ENCODE measurements at regions not wholly inside any gene's neighbourhood (a gene's known extent, or its start where the extent isn't known, plus 50 kb on each side); places are given as distances from the start of the nearest gene placed in this dataset.

DNA sequence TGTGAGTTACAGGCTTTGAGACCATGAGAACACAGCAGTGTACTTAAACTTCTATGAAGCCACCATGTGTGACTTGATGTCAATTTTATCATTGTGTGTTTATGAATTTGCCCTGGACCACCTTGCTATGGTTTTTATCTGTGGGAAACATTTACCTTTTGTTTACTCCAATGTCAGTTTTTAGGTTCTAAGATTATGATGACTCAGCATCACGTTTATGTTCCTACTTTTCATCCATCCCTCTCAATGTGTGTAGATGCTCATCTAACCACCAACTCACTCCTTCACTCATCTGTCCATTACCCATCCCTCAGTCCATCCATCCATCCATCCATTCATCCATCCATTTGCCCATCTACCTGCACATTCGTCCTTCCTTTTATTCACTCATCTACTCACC is 338.8 kb downstream of the MIAT start:
- Histone ChIP-seq H3K27ac (replicated peaks; ENCODE audit: low read length) (no peak overlapping the region), H2BK12ac (ENCODE audit: low read length) (no peak overlapping the region), H2BK15ac (ENCODE audit: low read length) (no peak overlapping the region), H2BK120ac (ENCODE audit: low read depth, low read length) (no peak overlapping the region), H3K9me3 (replicated peaks in 1 of 2; ENCODE audit: control insufficient read depth in 2 of 2, insufficient read depth in 1 of 2, low read depth in 1 of 2, low read length in 2 of 2) (no peaks in the 10 kb centered on the region), H3K9ac (ENCODE audit: low read depth, low read length, poor library complexity) (no peak overlapping the region), H3K4ac (ENCODE audit: low read length) (no peak overlapping the region), H3K4me2 (ENCODE audit: insufficient read depth, low read length, poor library complexity, severe bottlenecking) (no peak overlapping the region), H3K23ac (ENCODE audit: low read depth, low read length, poor library complexity) (no peak overlapping the region), H3K79me1 (ENCODE audit: low read depth, low read length) (no peaks in the 10 kb centered on the region), H3K4me3 (ENCODE audit: low read length in 2 of 2) (no peak overlapping the region), H3K36me3 (replicated peaks in 1 of 2; ENCODE audit: control insufficient read depth in 2 of 2, insufficient read depth in 2 of 2, low read length in 2 of 2) (no peaks in the 10 kb centered on the region), H3K4me1 (ENCODE audit: control insufficient read depth in 2 of 2, insufficient read depth in 1 of 2, low read depth in 1 of 2, low read length in 2 of 2) (peaks cover 0 to 1% of the 10 kb centered on the region in 2 donors), H2AK5ac (ENCODE audit: low read depth, low read length) (no peak overlapping the region), H3K14ac (ENCODE audit: low read length) (no peak overlapping the region), H3K27me3 (ENCODE audit: control insufficient read depth in 3 of 3, insufficient read depth in 3 of 3, low read depth in 1 of 3, low read length in 3 of 3) (peaks cover 0 to 3% (median 0%) of the 10 kb centered on the region in 3 experiments), H2BK5ac (ENCODE audit: low read length) (no peak overlapping the region), H2AFZ (ENCODE audit: low read length) (no peak overlapping the region), H3K18ac (ENCODE audit: low read length) (no peak overlapping the region), H4K91ac (ENCODE audit: low read depth, low read length, poor library complexity) (no peak overlapping the region), H4K8ac (ENCODE audit: low read depth, low read length) (no peak overlapping the region)
- 100% methylated on average over 1 of the region's 2 CpGs; no CpG with 5 or more reads in 1 of the 2 donors for WGBS, 2 donors (ENCODE audit: extremely low coverage in 2 of 2, insufficient read length in 2 of 2, insufficient replicate concordance in 1 of 2)
- DNase-seq (ENCODE audit: low spot score) = no peak

DNA sequence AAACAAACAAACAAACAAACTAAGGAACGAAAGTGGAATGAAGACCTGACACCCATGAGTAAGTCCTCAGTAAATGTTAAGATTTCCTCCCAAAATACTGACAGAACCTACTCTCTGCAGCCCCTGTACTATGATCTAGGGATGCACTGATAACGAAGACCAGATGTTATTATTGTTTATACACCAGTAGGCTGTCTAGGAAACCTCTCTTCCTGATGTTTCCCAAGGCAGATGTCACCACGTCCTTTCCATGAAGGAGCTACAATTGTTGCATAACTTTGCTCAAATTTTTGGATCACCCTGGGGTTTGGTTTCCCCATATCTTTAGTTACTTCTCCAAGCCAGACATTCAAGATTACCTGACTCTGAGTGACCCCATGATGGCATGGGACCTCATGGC is 340.7 kb downstream of the MIAT start:
- Histone ChIP-seq H3K23ac (ENCODE audit: low read depth, low read length, poor library complexity) (no peak overlapping the region), H3K4me3 (ENCODE audit: low read length in 2 of 2) (no peak overlapping the region), H3K36me3 (replicated peaks in 1 of 2; ENCODE audit: control insufficient read depth in 2 of 2, insufficient read depth in 2 of 2, low read length in 2 of 2) (no peaks in the 10 kb centered on the region), H3K4me2 (ENCODE audit: insufficient read depth, low read length, poor library complexity, severe bottlenecking) (no peak overlapping the region), H2BK5ac (ENCODE audit: low read length) (no peak overlapping the region), H2AFZ (ENCODE audit: low read length) (no peak overlapping the region), H3K4me1 (ENCODE audit: control insufficient read depth in 2 of 2, insufficient read depth in 1 of 2, low read depth in 1 of 2, low read length in 2 of 2) (peaks cover 0 to 4% of the 10 kb centered on the region in 2 donors), H2BK12ac (ENCODE audit: low read length) (no peak overlapping the region), H3K27me3 (ENCODE audit: control insufficient read depth in 3 of 3, insufficient read depth in 3 of 3, low read depth in 1 of 3, low read length in 3 of 3) (no peaks in the 10 kb centered on the region), H3K4ac (ENCODE audit: low read length) (no peak overlapping the region), H2AK5ac (ENCODE audit: low read depth, low read length) (no peak overlapping the region), H2BK120ac (ENCODE audit: low read depth, low read length) (no peak overlapping the region), H3K9ac (ENCODE audit: low read depth, low read length, poor library complexity) (no peak overlapping the region), H4K91ac (ENCODE audit: low read depth, low read length, poor library complexity) (no peak overlapping the region), H3K27ac (replicated peaks; ENCODE audit: low read length) (no peak overlapping the region), H2BK15ac (ENCODE audit: low read length) (no peak overlapping the region), H4K8ac (ENCODE audit: low read depth, low read length) (no peak overlapping the region), H3K9me3 (replicated peaks in 1 of 2; ENCODE audit: control insufficient read depth in 2 of 2, insufficient read depth in 1 of 2, low read depth in 1 of 2, low read length in 2 of 2) (no peaks in the 10 kb centered on the region), H3K18ac (ENCODE audit: low read length) (peak overlapping the region; percentile 50), H3K79me1 (ENCODE audit: low read depth, low read length) (no peaks in the 10 kb centered on the region), H3K14ac (ENCODE audit: low read length) (no peak overlapping the region)
- no CpG with 5 or more reads among the region's 3 CpGs for WGBS, 2 donors (ENCODE audit: extremely low coverage in 2 of 2, insufficient read length in 2 of 2, insufficient replicate concordance in 1 of 2)
- no peak for DNase-seq (ENCODE audit: low spot score)

DNA sequence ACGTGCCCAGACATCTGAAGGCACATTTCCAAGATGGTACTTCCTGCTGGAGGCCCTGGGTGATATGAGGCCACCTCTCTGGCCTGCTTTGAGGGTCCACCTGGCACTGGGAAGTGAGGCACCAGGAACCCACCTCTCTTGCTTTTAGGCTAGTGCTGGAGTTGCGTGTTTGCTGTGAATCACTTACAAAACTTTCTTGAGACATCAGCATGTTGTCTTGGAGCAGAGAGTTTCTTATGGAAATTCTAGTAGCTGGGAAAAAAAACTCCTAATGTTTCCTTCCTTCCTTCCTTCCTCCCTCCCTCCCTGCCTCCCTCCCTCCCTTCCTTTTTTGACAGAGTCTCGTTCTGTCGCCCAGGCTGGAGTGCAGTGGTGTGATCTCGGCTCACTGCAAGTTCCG is 341.3 kb downstream of the MIAT start:
- Histone ChIP-seq H3K23ac (ENCODE audit: low read depth, low read length, poor library complexity) (no peak overlapping the region), H2AK5ac (ENCODE audit: low read depth, low read length) (no peak overlapping the region), H4K8ac (ENCODE audit: low read depth, low read length) (no peak overlapping the region), H2BK120ac (ENCODE audit: low read depth, low read length) (no peak overlapping the region), H3K4me3 (ENCODE audit: low read length in 2 of 2) (no peak overlapping the region), H3K9me3 (replicated peaks in 1 of 2; ENCODE audit: control insufficient read depth in 2 of 2, insufficient read depth in 1 of 2, low read depth in 1 of 2, low read length in 2 of 2) (no peaks in the 10 kb centered on the region), H2BK12ac (ENCODE audit: low read length) (no peak overlapping the region), H2BK15ac (ENCODE audit: low read length) (no peak overlapping the region), H2BK5ac (ENCODE audit: low read length) (no peak overlapping the region), H4K91ac (ENCODE audit: low read depth, low read length, poor library complexity) (no peak overlapping the region), H3K9ac (ENCODE audit: low read depth, low read length, poor library complexity) (no peak overlapping the region), H3K27ac (replicated peaks; ENCODE audit: low read length) (no peak overlapping the region), H2AFZ (ENCODE audit: low read length) (no peak overlapping the region), H3K27me3 (ENCODE audit: control insufficient read depth in 3 of 3, insufficient read depth in 3 of 3, low read depth in 1 of 3, low read length in 3 of 3) (peaks cover 0 to 3% (median 0%) of the 10 kb centered on the region in 3 experiments), H3K79me1 (ENCODE audit: low read depth, low read length) (no peaks in the 10 kb centered on the region), H3K4me1 (ENCODE audit: control insufficient read depth in 2 of 2, insufficient read depth in 1 of 2, low read depth in 1 of 2, low read length in 2 of 2) (peaks cover 2 to 4% of the 10 kb centered on the region in 2 donors), H3K14ac (ENCODE audit: low read length) (no peak overlapping the region), H3K4ac (ENCODE audit: low read length) (no peak overlapping the region), H3K18ac (ENCODE audit: low read length) (peak overlapping the region; percentile 50), H3K36me3 (replicated peaks in 1 of 2; ENCODE audit: control insufficient read depth in 2 of 2, insufficient read depth in 2 of 2, low read length in 2 of 2) (no peaks in the 10 kb centered on the region), H3K4me2 (ENCODE audit: insufficient read depth, low read length, poor library complexity, severe bottlenecking) (no peak overlapping the region)
- no peak for DNase-seq (ENCODE audit: low spot score)
- WGBS, 2 donors (ENCODE audit: extremely low coverage in 2 of 2, insufficient read length in 2 of 2, insufficient replicate concordance in 1 of 2) = no CpG with 5 or more reads among the region's 6 CpGs

- Histone ChIP-seq H3K79me1 (ENCODE audit: low read depth, low read length) (no peaks in the 10 kb centered on the region), H3K4me1 (ENCODE audit: control insufficient read depth in 2 of 2, insufficient read depth in 1 of 2, low read depth in 1 of 2, low read length in 2 of 2) (peaks cover 2 to 4% of the 10 kb centered on the region in 2 donors), H2AFZ (ENCODE audit: low read length) (no peak overlapping the region), H2BK12ac (ENCODE audit: low read length) (no peak overlapping the region), H2BK5ac (ENCODE audit: low read length) (no peak overlapping the region), H3K27me3 (ENCODE audit: control insufficient read depth in 3 of 3, insufficient read depth in 3 of 3, low read depth in 1 of 3, low read length in 3 of 3) (peaks cover 0 to 6% (median 0%) of the 10 kb centered on the region in 3 experiments), H3K9ac (ENCODE audit: low read depth, low read length, poor library complexity) (no peak overlapping the region), H3K23ac (ENCODE audit: low read depth, low read length, poor library complexity) (no peak overlapping the region), H4K8ac (ENCODE audit: low read depth, low read length) (no peak overlapping the region), H3K4me3 (ENCODE audit: low read length in 2 of 2) (no peak overlapping the region), H4K91ac (ENCODE audit: low read depth, low read length, poor library complexity) (no peak overlapping the region), H3K14ac (ENCODE audit: low read length) (no peak overlapping the region), H2AK5ac (ENCODE audit: low read depth, low read length) (no peak overlapping the region), H3K27ac (replicated peaks; ENCODE audit: low read length) (no peak overlapping the region), H3K36me3 (replicated peaks in 1 of 2; ENCODE audit: control insufficient read depth in 2 of 2, insufficient read depth in 2 of 2, low read length in 2 of 2) (no peaks in the 10 kb centered on the region), H3K18ac (ENCODE audit: low read length) (no peak overlapping the region), H2BK120ac (ENCODE audit: low read depth, low read length) (no peak overlapping the region), H2BK15ac (ENCODE audit: low read length) (no peak overlapping the region), H3K4ac (ENCODE audit: low read length) (no peak overlapping the region), H3K4me2 (ENCODE audit: insufficient read depth, low read length, poor library complexity, severe bottlenecking) (no peak overlapping the region), H3K9me3 (replicated peaks in 1 of 2; ENCODE audit: control insufficient read depth in 2 of 2, insufficient read depth in 1 of 2, low read depth in 1 of 2, low read length in 2 of 2) (no peaks in the 10 kb centered on the region)
- no CpG with 5 or more reads among the region's 11 CpGs for WGBS, 2 donors (ENCODE audit: extremely low coverage in 2 of 2, insufficient read length in 2 of 2, insufficient replicate concordance in 1 of 2)
- no peak for DNase-seq (ENCODE audit: low spot score)
Measured at GRCh38 chr22:27003297-27003696, 345.9 kb downstream of the MIAT start.

Data from neuronal stem cell (in vitro differentiated cells).